H9 (cell line): ENCODE measurements at regions not wholly inside any gene's neighbourhood (a gene's known extent, or its start where the extent isn't known, plus 50 kb on each side); places are given as distances from the start of the nearest gene placed in this dataset.

Experiments used
- DNase-seq: peaks from one replicate; pipeline ENCODE4 v3.0.0-alpha.2; 2017
- H2AFZ ChIP-seq: one replicate; pipeline ENCODE4 v1.6.1; 2013; ENCODE audit warnings: mild to moderate bottlenecking, low read length, control low read depth, moderate library complexity
- H2AK5ac ChIP-seq: 2 replicates; pipeline ENCODE4 v1.6.1; 2013; ENCODE audit warnings: low read length, control low read depth, mixed read lengths; ENCODE audit not compliant: insufficient read length
- H2BK120ac ChIP-seq: one replicate; pipeline ENCODE4 v1.6.1; 2013; ENCODE audit warnings: low read depth, mild to moderate bottlenecking, low read length, control low read depth, inconsistent platforms; ENCODE audit not compliant: poor library complexity, severe bottlenecking
- H2BK12ac ChIP-seq: 2 replicates; pipeline ENCODE4 v1.6.1; 2013; ENCODE audit warnings: low read length, control low read depth, mixed read lengths, low read depth; ENCODE audit not compliant: insufficient read length
- H2BK15ac ChIP-seq: 2 replicates; pipeline ENCODE4 v1.6.1; 2013; ENCODE audit warnings: low read depth, low read length, control low read depth
- H2BK20ac ChIP-seq: one replicate; pipeline ENCODE4 v1.6.1; 2013; ENCODE audit warnings: low read depth, mild to moderate bottlenecking, low read length, control low read depth, inconsistent platforms; ENCODE audit not compliant: poor library complexity, severe bottlenecking
- H2BK5ac ChIP-seq: 2 replicates; pipeline ENCODE4 v1.6.1; 2013; ENCODE audit warnings: low read length, control low read depth, mixed read lengths; ENCODE audit not compliant: insufficient read length
- H3K14ac ChIP-seq: 2 replicates; pipeline ENCODE4 v1.6.1; 2013; ENCODE audit warnings: low read length, control low read depth; ENCODE audit not compliant: insufficient read depth
- H3K18ac ChIP-seq: 2 replicates; pipeline ENCODE4 v1.6.1; 2013; ENCODE audit warnings: low read depth, mild to moderate bottlenecking, mixed read lengths, low read length, control low read depth; ENCODE audit not compliant: insufficient read length
- H3K23ac ChIP-seq: 2 replicates; pipeline ENCODE4 v1.6.1; 2013; ENCODE audit warnings: low read length, control low read depth, mixed read lengths, low read depth; ENCODE audit not compliant: insufficient read length
- H3K23me2 ChIP-seq: 2 replicates; pipeline ENCODE4 v1.6.1; 2013; ENCODE audit warnings: low read depth, mild to moderate bottlenecking, mixed read lengths, low read length, control low read depth; ENCODE audit not compliant: insufficient read length, poor library complexity, severe bottlenecking
- H3K27ac ChIP-seq: 2 replicates; pipeline ENCODE4 v1.5.1; 2013; ENCODE audit warnings: low read length, control low read depth, mixed read lengths, low read depth; ENCODE audit not compliant: insufficient read length
- H3K27me3 ChIP-seq: 2 replicates; pipeline ENCODE4 v1.6.1; 2013; ENCODE audit warnings: low read length, control low read depth, inconsistent platforms; ENCODE audit not compliant: insufficient read depth
- H3K4ac ChIP-seq: 2 replicates; pipeline ENCODE4 v1.6.1; 2013; ENCODE audit warnings: low read depth, mild to moderate bottlenecking, control low read depth, inconsistent platforms, low read length, moderate library complexity
- H3K4me1 ChIP-seq: 2 replicates; pipeline ENCODE4 v1.6.1; 2013; ENCODE audit warnings: low read length, control low read depth, inconsistent platforms; ENCODE audit not compliant: insufficient read depth
- H3K4me2 ChIP-seq: 2 replicates; pipeline ENCODE4 v1.6.1; 2013; ENCODE audit warnings: low read length, control low read depth, mixed read lengths; ENCODE audit not compliant: insufficient read length, insufficient read depth
- H3K56ac ChIP-seq: 2 replicates; pipeline ENCODE4 v1.6.1; 2013; ENCODE audit warnings: low read depth, mild to moderate bottlenecking, mixed read lengths, low read length, control low read depth; ENCODE audit not compliant: insufficient read length
- H3K79me1 ChIP-seq: 2 replicates; pipeline ENCODE4 v1.6.1; 2013; ENCODE audit warnings: low read depth, mild to moderate bottlenecking, moderate library complexity, low read length, control low read depth, inconsistent platforms; ENCODE audit not compliant: insufficient read depth, poor library complexity, severe bottlenecking
- H3K79me2 ChIP-seq: 2 replicates; pipeline ENCODE4 v1.6.1; 2013; ENCODE audit warnings: low read length, control low read depth, inconsistent platforms; ENCODE audit not compliant: insufficient read depth
- H3K9ac ChIP-seq: 2 replicates; pipeline ENCODE4 v1.6.1; 2013; ENCODE audit warnings: low read length, control low read depth, mixed read lengths; ENCODE audit not compliant: insufficient read length; ENCODE audit errors: extremely low read depth
- H3K9me3 ChIP-seq: one replicate; pipeline ENCODE4 v1.6.1; 2013; ENCODE audit warnings: low read depth, low read length, inconsistent platforms; ENCODE audit not compliant: control insufficient read depth
- H3T11ph ChIP-seq: one replicate; pipeline ENCODE4 v1.6.1; 2013; ENCODE audit warnings: mild to moderate bottlenecking, low read length, control low read depth, inconsistent platforms
- H4K20me1 ChIP-seq: one replicate; pipeline ENCODE4 v1.6.1; 2013; ENCODE audit not compliant: control insufficient read depth, insufficient read length, insufficient read depth
- H4K5ac ChIP-seq: 2 replicates; pipeline ENCODE4 v1.6.1; 2013; ENCODE audit warnings: low read depth, mild to moderate bottlenecking, mixed read lengths, low read length, control low read depth; ENCODE audit not compliant: insufficient read length
- H4K8ac ChIP-seq: replicated peaks from 2 replicates; pipeline ENCODE4 v1.6.1; 2013; ENCODE audit warnings: low read length, control low read depth, mixed read lengths, low read depth; ENCODE audit not compliant: insufficient read length
- H4K91ac ChIP-seq: 2 replicates; pipeline ENCODE4 v1.6.1; 2013; ENCODE audit warnings: low read depth, mild to moderate bottlenecking, moderate library complexity, mixed read lengths, low read length, control low read depth; ENCODE audit not compliant: insufficient read length
- H3K27ac Mint-ChIP-seq, 3 experiments: 2 replicates in 2 of 3; 3 replicates in 1 of 3; pipeline ENCODE4 v1.8.0; 2020 to 2021; ENCODE audit warnings: mixed read lengths in 3 of 3, mild to moderate bottlenecking in 1 of 3, moderate library complexity in 1 of 3
- H3K27me3 Mint-ChIP-seq: 2 replicates; pipeline ENCODE4 v1.8.0; 2021; ENCODE audit warnings: low read depth, mild to moderate bottlenecking, moderate library complexity, mixed read lengths
- H3K36me3 Mint-ChIP-seq, 3 experiments: 2 replicates in 2 of 3; 3 replicates in 1 of 3; pipeline ENCODE4 v1.8.0; 2020 to 2021; ENCODE audit warnings: low read depth in 3 of 3, mixed read lengths in 3 of 3; ENCODE audit not compliant: insufficient read depth in 1 of 3
- H3K4me1 Mint-ChIP-seq, 2 experiments: 2 replicates each; pipeline ENCODE4 v1.8.0; 2020; ENCODE audit warnings: mixed read lengths in 2 of 2
- H3K4me3 Mint-ChIP-seq, 2 experiments: 2 replicates in 1 of 2; 3 replicates in 1 of 2; pipeline ENCODE4 v1.8.0; 2020 to 2021; ENCODE audit warnings: mild to moderate bottlenecking in 2 of 2, mixed read lengths in 2 of 2, moderate library complexity in 1 of 2
- H3K9me3 Mint-ChIP-seq, 2 experiments: 2 replicates in 1 of 2; 3 replicates in 1 of 2; pipeline ENCODE4 v1.8.0; 2020; ENCODE audit warnings: mild to moderate bottlenecking in 2 of 2, mixed read lengths in 2 of 2, moderate library complexity in 1 of 2
- WGBS: extraction: QIAGEN DNeasy Blood & Tissue Kit; methylation state at CpG from one replicate; pipeline ENCODE4 v1.1.7; 2013; ENCODE audit warnings: missing lambda C conversion rate, low lambda C conversion rate, mixed read lengths; ENCODE audit not compliant: insufficient read length; ENCODE audit errors: extremely low coverage; 5-methylcytosine and 5-hydroxymethylcytosine counted together
- TF ChIP-seq, protein P1 (sequence below): fragments of 200-600 bp; sonication (generic); conservative IDR thresholded peaks from 3 replicates; pipeline ENCODE4 v1.8.0; 2021; ENCODE audit warnings: antibody characterized with exemption, mild to moderate bottlenecking

DNA sequence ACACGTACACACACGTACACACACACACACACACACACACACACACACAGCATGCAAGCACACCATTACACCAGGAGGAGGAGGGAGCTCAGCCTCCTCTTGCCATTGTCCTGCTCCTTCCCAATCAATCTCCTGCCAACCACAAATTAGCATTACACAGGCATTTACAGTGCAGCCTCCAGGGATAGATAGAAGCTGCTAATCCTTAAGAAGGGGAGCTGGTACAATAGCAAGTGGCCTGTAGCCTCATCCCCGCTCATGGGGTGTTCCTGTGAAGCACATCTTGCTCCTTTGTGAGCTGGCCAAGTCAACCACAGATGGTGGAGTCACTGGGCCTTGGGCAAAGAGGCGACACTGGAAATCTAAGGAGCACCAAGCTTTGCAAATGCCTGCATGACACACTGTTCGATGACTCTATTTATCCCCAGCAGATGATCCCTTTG, 110.3 kb upstream of the PKDCC start:
- Histone ChIP-seq H3K23ac (no peak overlapping the region), H4K8ac (no peak overlapping the region), H4K91ac (no peak overlapping the region), H3K4me2 (no peak overlapping the region), H3K18ac (no peak overlapping the region), H2BK120ac (no peak overlapping the region), H3K4ac (no peak overlapping the region), H3K79me2 (no peaks in the 10 kb centered on the region), H3K79me1 (no peaks in the 10 kb centered on the region), H3K4me1 (peaks cover 15% of the 10 kb centered on the region; the same call in 1 of the 2 replicates), H3K56ac (no peak overlapping the region), H3K9me3 (no peaks in the 10 kb centered on the region), H2BK15ac (no peak overlapping the region), H2BK5ac (no peak overlapping the region), H3T11ph (no peak overlapping the region), H2BK12ac (no peak overlapping the region), H2AFZ (no peak overlapping the region), H3K9ac (no peak overlapping the region), H3K27me3 (no peaks in the 10 kb centered on the region), H3K23me2 (no peaks in the 10 kb centered on the region), H4K5ac (no peak overlapping the region), H3K27ac (no peak overlapping the region), H2BK20ac (no peak overlapping the region), H4K20me1 (no peaks in the 10 kb centered on the region), H2AK5ac (no peak overlapping the region), H3K14ac (no peak overlapping the region)
- TF ChIP-seq, protein P1, sequence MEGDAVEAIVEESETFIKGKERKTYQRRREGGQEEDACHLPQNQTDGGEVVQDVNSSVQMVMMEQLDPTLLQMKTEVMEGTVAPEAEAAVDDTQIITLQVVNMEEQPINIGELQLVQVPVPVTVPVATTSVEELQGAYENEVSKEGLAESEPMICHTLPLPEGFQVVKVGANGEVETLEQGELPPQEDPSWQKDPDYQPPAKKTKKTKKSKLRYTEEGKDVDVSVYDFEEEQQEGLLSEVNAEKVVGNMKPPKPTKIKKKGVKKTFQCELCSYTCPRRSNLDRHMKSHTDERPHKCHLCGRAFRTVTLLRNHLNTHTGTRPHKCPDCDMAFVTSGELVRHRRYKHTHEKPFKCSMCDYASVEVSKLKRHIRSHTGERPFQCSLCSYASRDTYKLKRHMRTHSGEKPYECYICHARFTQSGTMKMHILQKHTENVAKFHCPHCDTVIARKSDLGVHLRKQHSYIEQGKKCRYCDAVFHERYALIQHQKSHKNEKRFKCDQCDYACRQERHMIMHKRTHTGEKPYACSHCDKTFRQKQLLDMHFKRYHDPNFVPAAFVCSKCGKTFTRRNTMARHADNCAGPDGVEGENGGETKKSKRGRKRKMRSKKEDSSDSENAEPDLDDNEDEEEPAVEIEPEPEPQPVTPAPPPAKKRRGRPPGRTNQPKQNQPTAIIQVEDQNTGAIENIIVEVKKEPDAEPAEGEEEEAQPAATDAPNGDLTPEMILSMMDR, result no peak
- Mint-ChIP-seq H3K4me1 (peaks cover 74 to 79% of the 10 kb centered on the region in 2 experiments), H3K27ac (peak overlapping the region; percentile 77 to 98 (median 98)), H3K4me3 (peak overlapping the region in 1 of 2 experiments; percentile 5; a peak in 2 of 5 replicates), H3K9me3 (peaks cover 0 to 6% of the 10 kb centered on the region in 2 experiments; a peak in 2 of 5 replicates), H3K36me3 (peaks cover 0 to 11% (median 0%) of the 10 kb centered on the region in 3 experiments; a peak in 1 of 7 replicates), H3K27me3 (peaks cover 3% of the 10 kb centered on the region)
- peak; percentile 72 for DNase-seq
- no CpG with 5 or more reads among the region's 5 CpGs for WGBS
